ENCODE measurements at regions not wholly inside any gene's neighbourhood (a gene's known extent, or its start where the extent isn't known, plus 50 kb on each side); places are given as distances from the start of the nearest gene placed in this dataset.

DNA sequence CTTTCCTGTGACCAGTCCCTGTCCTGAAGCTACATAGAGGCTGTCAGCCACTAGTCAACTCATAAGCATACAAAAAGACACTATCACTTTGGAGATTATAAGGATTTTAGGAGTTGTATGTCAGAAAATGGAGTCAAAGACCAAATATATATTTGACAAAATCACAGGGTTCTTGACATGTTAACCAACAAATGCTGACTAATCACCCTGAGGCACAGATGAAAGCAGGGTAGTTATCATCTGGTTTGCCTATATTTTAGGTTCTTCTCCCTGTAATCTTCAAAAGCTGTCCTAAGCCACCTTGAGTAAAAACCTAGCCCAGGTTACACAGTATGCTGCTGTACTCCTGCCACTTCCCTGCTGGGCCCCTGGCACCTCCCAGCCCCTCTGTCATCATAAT lies 64.7 kb upstream of the ERCC6L2 start:
- TF ChIP-seq GRHL2 (CRISPR knock-in tag; IDR thresholded peaks at IDR 0.05; ENCODE audit: insufficient replicate concordance, severe bottlenecking) (no peak), NR3C1 (CRISPR knock-in tag; conservative IDR thresholded peaks at IDR 0.05; ENCODE audit: low read depth) (no peak), ZBTB43 (CRISPR knock-in tag; IDR thresholded peaks at IDR 0.05) (no peak), ZNF532 (CRISPR knock-in tag; IDR thresholded peaks at IDR 0.05; ENCODE audit: borderline replicate concordance) (no peak), PRDM15 (CRISPR knock-in tag; IDR thresholded peaks at IDR 0.05) (no peak), ZNF138 (CRISPR knock-in tag; conservative IDR thresholded peaks at IDR 0.05) (no peak), ZNF263 (CRISPR knock-in tag; IDR thresholded peaks at IDR 0.05; ENCODE audit: low read depth) (no peak), FOXP4 (CRISPR knock-in tag; IDR thresholded peaks at IDR 0.05) (no peak), ZBTB21 (CRISPR knock-in tag; IDR thresholded peaks at IDR 0.05; ENCODE audit: borderline replicate concordance) (no peak), NFATC4 (CRISPR knock-in tag; IDR thresholded peaks at IDR 0.05) (no peak), JUN (CRISPR knock-in tag; IDR thresholded peaks at IDR 0.05) (no peak), EMX1 (CRISPR knock-in tag; IDR thresholded peaks at IDR 0.05) (no peak), SMAD4 (CRISPR knock-in tag; IDR thresholded peaks at IDR 0.05) (no peak), TCF7 (CRISPR knock-in tag; IDR thresholded peaks at IDR 0.05; ENCODE audit: low read depth) (no peak), STAT6 (CRISPR knock-in tag; conservative IDR thresholded peaks at IDR 0.05; ENCODE audit: low read depth) (no peak), ZNF232 (CRISPR knock-in tag; IDR thresholded peaks at IDR 0.05) (no peak), IRF2 (CRISPR knock-in tag; IDR thresholded peaks at IDR 0.05; ENCODE audit: borderline replicate concordance, low read depth) (no peak), JAZF1 (CRISPR knock-in tag; IDR thresholded peaks at IDR 0.05) (no peak)
- TF ChIP-seq, protein P1, sequence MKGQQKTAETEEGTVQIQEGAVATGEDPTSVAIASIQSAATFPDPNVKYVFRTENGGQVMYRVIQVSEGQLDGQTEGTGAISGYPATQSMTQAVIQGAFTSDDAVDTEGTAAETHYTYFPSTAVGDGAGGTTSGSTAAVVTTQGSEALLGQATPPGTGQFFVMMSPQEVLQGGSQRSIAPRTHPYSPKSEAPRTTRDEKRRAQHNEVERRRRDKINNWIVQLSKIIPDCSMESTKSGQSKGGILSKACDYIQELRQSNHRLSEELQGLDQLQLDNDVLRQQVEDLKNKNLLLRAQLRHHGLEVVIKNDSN (CRISPR knock-in tag; IDR thresholded peaks at IDR 0.05) = no peak
- no peak for ATAC-seq
- CTCF ChIA-PET = interaction anchor here (0.6 to 1.4 kb wide), 2 partner anchors 74 to 77 kb away, joined by 3 to 4 read pairs; no protein-coding TSS in a partner anchor
- POLR2A ChIA-PET = no interaction called here
- DNase-seq (ENCODE audit: low spot score) = no peak
- H3K4me3 Mint-ChIP-seq = no peak overlapping the region
- H3K27me3 Mint-ChIP-seq (ENCODE audit: low read depth) = no peaks in the 10 kb centered on the region
- no peaks in the 10 kb centered on the region for H3K9me3 Mint-ChIP-seq
- peaks cover 33% of the 10 kb centered on the region for H3K4me1 Mint-ChIP-seq
- no peak overlapping the region for H3K27ac Mint-ChIP-seq
- H3K36me3 Mint-ChIP-seq = no peaks in the 10 kb centered on the region

All from WTC11 (cell line).